Central memory CD8-positive, alpha-beta T cell (primary cell): ENCODE measurements at regions not wholly inside any gene's neighbourhood (a gene's known extent, or its start where the extent isn't known, plus 50 kb on each side); places are given as distances from the start of the nearest gene placed in this dataset.

Experiments
- ATAC-seq: fragments of 150-1000 bp; cut with Tn5 transposase; replicated peaks from 2 replicates; pipeline ENCODE4 v1.10.0; 2022; ENCODE audit warnings: mild to moderate bottlenecking, moderate FRiP score, moderate number of reproducible peaks; ENCODE audit not compliant: poor library complexity, severe bottlenecking; ENCODE audit errors: extremely low read depth
- DNase-seq, 2 donors: peaks; one replicate each; pipeline ENCODE4 v3.0.0; 2021; ENCODE audit warnings: low spot score in 2 of 2
- H3K27ac Mint-ChIP-seq: one replicate; pipeline ENCODE4 v1.8.0; 2022; ENCODE audit warnings: low read depth, mild to moderate bottlenecking, moderate library complexity, mixed read lengths
- H3K27me3 Mint-ChIP-seq: one replicate; pipeline ENCODE4 v1.8.0; 2022; ENCODE audit warnings: mixed read lengths
- H3K36me3 Mint-ChIP-seq: one replicate; pipeline ENCODE4 v1.8.0; 2022; ENCODE audit warnings: mild to moderate bottlenecking, moderate library complexity, mixed read lengths; ENCODE audit not compliant: insufficient read depth
- H3K4me1 Mint-ChIP-seq: one replicate; pipeline ENCODE4 v1.8.0; 2022; ENCODE audit warnings: mixed read lengths
- H3K4me3 Mint-ChIP-seq: one replicate; pipeline ENCODE4 v1.8.0; 2022; ENCODE audit warnings: mild to moderate bottlenecking, moderate library complexity, mixed read lengths
- H3K9me3 Mint-ChIP-seq: one replicate; pipeline ENCODE4 v1.8.0; 2022; ENCODE audit warnings: mixed read lengths

- Mint-ChIP-seq H3K4me1 (no peaks in the 10 kb centered on the region), H3K27me3 (no peaks in the 10 kb centered on the region), H3K4me3 (no peak overlapping the region), H3K27ac (no peak overlapping the region), H3K9me3 (peaks cover 8% of the 10 kb centered on the region), H3K36me3 (no peaks in the 10 kb centered on the region)
- ATAC-seq (no peak), DNase-seq (no peak)
Observed at GRCh38 chr6:98469141-98469540, 365.2 kb upstream of the POU3F2 start.

GRCh38 chr6:98470821-98471220 lies 363.6 kb upstream of the POU3F2 start:
- DNase-seq: no peak
- no peak overlapping the region for H3K27ac Mint-ChIP-seq
- no peaks in the 10 kb centered on the region for H3K27me3 Mint-ChIP-seq
- peaks cover 8% of the 10 kb centered on the region for H3K9me3 Mint-ChIP-seq
- H3K36me3 Mint-ChIP-seq: no peaks in the 10 kb centered on the region
- no peak overlapping the region for H3K4me3 Mint-ChIP-seq
- no peak for ATAC-seq
- no peaks in the 10 kb centered on the region for H3K4me1 Mint-ChIP-seq

- Mint-ChIP-seq H3K4me1 (no peaks in the 10 kb centered on the region), H3K9me3 (peaks cover 8% of the 10 kb centered on the region), H3K27me3 (no peaks in the 10 kb centered on the region), H3K4me3 (no peak overlapping the region), H3K36me3 (no peaks in the 10 kb centered on the region), H3K27ac (no peak overlapping the region)
- no peak for ATAC-seq
- no peak for DNase-seq
Observed at GRCh38 chr6:98471444-98471843, 362.9 kb upstream of the POU3F2 start.

GRCh38 chr6:98477231-98477630 lies 357.1 kb upstream of the POU3F2 start:
- no peak overlapping the region for H3K4me3 Mint-ChIP-seq
- H3K27ac Mint-ChIP-seq: no peak overlapping the region
- no peaks in the 10 kb centered on the region for H3K27me3 Mint-ChIP-seq

GRCh38 chr6:98484696-98485095 lies 349.7 kb upstream of the POU3F2 start:
- Mint-ChIP-seq H3K9me3 (peaks cover 10% of the 10 kb centered on the region), H3K4me1 (no peaks in the 10 kb centered on the region), H3K27ac (no peak overlapping the region), H3K36me3 (no peaks in the 10 kb centered on the region), H3K4me3 (no peak overlapping the region), H3K27me3 (no peaks in the 10 kb centered on the region)
- ATAC-seq: no peak
- DNase-seq: no peak

More at GRCh38 chr6:98477231-98477630, 357.1 kb upstream of the POU3F2 start:
- Mint-ChIP-seq H3K9me3 (peaks cover 13% of the 10 kb centered on the region), H3K4me1 (no peaks in the 10 kb centered on the region), H3K36me3 (no peaks in the 10 kb centered on the region)
- ATAC-seq: no peak
- DNase-seq: no peak

- no peak for ATAC-seq
Observed at GRCh38 chr6:98485593-98485992, 348.8 kb upstream of the POU3F2 start.

GRCh38 chr6:98486057-98486456 lies 348.3 kb upstream of the POU3F2 start:
- H3K27ac Mint-ChIP-seq: no peak overlapping the region
- peaks cover 5% of the 10 kb centered on the region for H3K9me3 Mint-ChIP-seq
- no peak for DNase-seq

More at GRCh38 chr6:98485593-98485992, 348.8 kb upstream of the POU3F2 start:
- Mint-ChIP-seq H3K9me3 (peaks cover under 1% of the 10 kb centered on the region), H3K4me1 (no peaks in the 10 kb centered on the region), H3K36me3 (no peaks in the 10 kb centered on the region), H3K27me3 (no peaks in the 10 kb centered on the region), H3K27ac (no peak overlapping the region), H3K4me3 (no peak overlapping the region)
- no peak for DNase-seq

GRCh38 chr6:98487612-98488011 lies 346.8 kb upstream of the POU3F2 start:
- no peaks in the 10 kb centered on the region for H3K36me3 Mint-ChIP-seq
- no peaks in the 10 kb centered on the region for H3K27me3 Mint-ChIP-seq

More at GRCh38 chr6:98486057-98486456, 348.3 kb upstream of the POU3F2 start:
- Mint-ChIP-seq H3K27me3 (no peaks in the 10 kb centered on the region), H3K36me3 (no peaks in the 10 kb centered on the region), H3K4me3 (no peak overlapping the region), H3K4me1 (no peaks in the 10 kb centered on the region)
- ATAC-seq: no peak

GRCh38 chr6:98498144-98498775 lies 336.1 kb upstream of the POU3F2 start:
- DNase-seq (no peak), ATAC-seq (no peak)
- Mint-ChIP-seq H3K27me3 (no peaks in the 10 kb centered on the region), H3K36me3 (no peaks in the 10 kb centered on the region), H3K9me3 (no peaks in the 10 kb centered on the region), H3K4me3 (no peak overlapping the region), H3K27ac (no peak overlapping the region), H3K4me1 (no peaks in the 10 kb centered on the region)

More at GRCh38 chr6:98487612-98488011, 346.8 kb upstream of the POU3F2 start:
- H3K4me3 Mint-ChIP-seq: no peak overlapping the region
- no peak for ATAC-seq
- H3K27ac Mint-ChIP-seq: no peak overlapping the region
- no peaks in the 10 kb centered on the region for H3K4me1 Mint-ChIP-seq
- H3K9me3 Mint-ChIP-seq: peaks cover 6% of the 10 kb centered on the region
- no peak for DNase-seq

- H3K4me3 Mint-ChIP-seq: no peak overlapping the region
- H3K27me3 Mint-ChIP-seq: no peaks in the 10 kb centered on the region
- H3K36me3 Mint-ChIP-seq: no peaks in the 10 kb centered on the region
- H3K4me1 Mint-ChIP-seq: no peaks in the 10 kb centered on the region
- no peak overlapping the region for H3K27ac Mint-ChIP-seq
- ATAC-seq (no peak), DNase-seq (no peak)
- no peaks in the 10 kb centered on the region for H3K9me3 Mint-ChIP-seq
Observed at GRCh38 chr6:98498866-98499265, 335.5 kb upstream of the POU3F2 start.

GRCh38 chr6:98514073-98514720 lies 320.2 kb upstream of the POU3F2 start:
- H3K4me3 Mint-ChIP-seq: no peak overlapping the region
- ATAC-seq (no peak), DNase-seq (no peak)
- no peaks in the 10 kb centered on the region for H3K36me3 Mint-ChIP-seq
- no peaks in the 10 kb centered on the region for H3K4me1 Mint-ChIP-seq
- H3K27ac Mint-ChIP-seq: no peak overlapping the region
- no peaks in the 10 kb centered on the region for H3K27me3 Mint-ChIP-seq
- H3K9me3 Mint-ChIP-seq: peaks cover 16% of the 10 kb centered on the region

- Mint-ChIP-seq H3K4me3 (no peak overlapping the region), H3K27me3 (no peaks in the 10 kb centered on the region), H3K36me3 (no peaks in the 10 kb centered on the region), H3K9me3 (peaks cover 16% of the 10 kb centered on the region), H3K4me1 (no peaks in the 10 kb centered on the region), H3K27ac (no peak overlapping the region)
- ATAC-seq (no peak), DNase-seq (no peak)
Observed at GRCh38 chr6:98514796-98515195, 319.6 kb upstream of the POU3F2 start.

- H3K4me3 Mint-ChIP-seq: no peak overlapping the region
- H3K27ac Mint-ChIP-seq: no peak overlapping the region
- peaks cover 16% of the 10 kb centered on the region for H3K9me3 Mint-ChIP-seq
- H3K27me3 Mint-ChIP-seq: no peaks in the 10 kb centered on the region
- DNase-seq (no peak), ATAC-seq (no peak)
- no peaks in the 10 kb centered on the region for H3K36me3 Mint-ChIP-seq
- no peaks in the 10 kb centered on the region for H3K4me1 Mint-ChIP-seq
Observed at GRCh38 chr6:98516206-98516605, 318.2 kb upstream of the POU3F2 start.
